Astrocyte (in vitro differentiated cells and primary cell): ENCODE measurements at regions not wholly inside any gene's neighbourhood (a gene's known extent, or its start where the extent isn't known, plus 50 kb on each side); places are given as distances from the start of the nearest gene placed in this dataset.

Source experiments
- DNase-seq: peaks from one replicate; pipeline ENCODE4 v3.0.0-alpha.2; 2010; ENCODE audit warnings: low read depth
- FAIRE-seq: peaks from 2 replicates; lab custom pipeline; 2011; peaks lifted over from hg19 to GRCh38; lab: Jason Lieb, UNC
- H2AFZ ChIP-seq: 2 replicates; pipeline ENCODE4 v1.6.0; 2012; ENCODE audit warnings: low read depth, low read length, inconsistent platforms
- H3K27ac ChIP-seq: 2 replicates; pipeline ENCODE4 v1.5.1; 2011; ENCODE audit warnings: low read depth, low read length, inconsistent platforms
- H3K27me3 ChIP-seq: 2 replicates; pipeline ENCODE4 v1.6.0; 2011; ENCODE audit warnings: low read length, inconsistent platforms; ENCODE audit not compliant: insufficient read depth
- H3K36me3 ChIP-seq: 2 replicates; pipeline ENCODE4 v1.5.1; 2011; ENCODE audit warnings: low read length, inconsistent platforms; ENCODE audit not compliant: insufficient read depth
- H3K4me1 ChIP-seq: 2 replicates; pipeline ENCODE4 v1.5.1; 2011; ENCODE audit warnings: low read length, inconsistent platforms; ENCODE audit not compliant: insufficient read depth
- H3K4me2 ChIP-seq: 2 replicates; pipeline ENCODE4 v1.6.0; 2012; ENCODE audit warnings: low read length, inconsistent platforms
- H3K4me3 ChIP-seq: 2 replicates; pipeline ENCODE4 v1.5.1; 2011; ENCODE audit warnings: low read depth, mild to moderate bottlenecking, low read length, inconsistent platforms; ENCODE audit not compliant: insufficient read depth
- H3K79me2 ChIP-seq: 2 replicates; pipeline ENCODE4 v1.6.0; 2012; ENCODE audit warnings: mild to moderate bottlenecking, low read length, inconsistent platforms; ENCODE audit not compliant: insufficient read depth
- H3K9ac ChIP-seq: 2 replicates; pipeline ENCODE4 v1.6.0; 2012; ENCODE audit warnings: mild to moderate bottlenecking, low read length, inconsistent platforms
- H3K9me3 ChIP-seq: 2 replicates; pipeline ENCODE4 v1.5.1; 2012; ENCODE audit warnings: low read depth, mild to moderate bottlenecking, low read length, inconsistent platforms; ENCODE audit not compliant: insufficient read depth
- H4K20me1 ChIP-seq: 2 replicates; pipeline ENCODE4 v1.6.0; 2012; ENCODE audit warnings: low read length, inconsistent platforms; ENCODE audit not compliant: insufficient read depth
- H3K27ac Mint-ChIP-seq: one replicate; pipeline ENCODE4 v1.8.0; 2021; ENCODE audit warnings: mild to moderate bottlenecking, mixed read lengths; ENCODE audit not compliant: unreplicated experiment
- H3K27me3 Mint-ChIP-seq: one replicate; pipeline ENCODE4 v1.8.0; 2021; ENCODE audit warnings: low read depth, mixed read lengths; ENCODE audit not compliant: unreplicated experiment
- H3K36me3 Mint-ChIP-seq: one replicate; pipeline ENCODE4 v1.8.0; 2021; ENCODE audit warnings: low read depth, mixed read lengths; ENCODE audit not compliant: unreplicated experiment
- H3K4me1 Mint-ChIP-seq: one replicate; pipeline ENCODE4 v1.8.0; 2021; ENCODE audit warnings: low read depth, mixed read lengths; ENCODE audit not compliant: unreplicated experiment
- H3K4me3 Mint-ChIP-seq: one replicate; pipeline ENCODE4 v1.8.0; 2021; ENCODE audit warnings: mild to moderate bottlenecking, moderate library complexity, mixed read lengths; ENCODE audit not compliant: unreplicated experiment
- H3K9me3 Mint-ChIP-seq: one replicate; pipeline ENCODE4 v1.8.0; 2021; ENCODE audit warnings: mild to moderate bottlenecking, mixed read lengths; ENCODE audit not compliant: unreplicated experiment
- CTCF ChIP-seq: IDR thresholded peaks from 2 replicates; pipeline ENCODE4 v1.5.1; 2011; ENCODE audit warnings: low read depth, mild to moderate bottlenecking, inconsistent platforms, low read length, moderate library complexity; ENCODE audit not compliant: insufficient read depth
- EZH2 ChIP-seq: IDR thresholded peaks from 2 replicates; pipeline ENCODE4 v1.6.1; 2012; ENCODE audit warnings: mild to moderate bottlenecking, low read length, inconsistent platforms; ENCODE audit not compliant: insufficient read depth

DNA sequence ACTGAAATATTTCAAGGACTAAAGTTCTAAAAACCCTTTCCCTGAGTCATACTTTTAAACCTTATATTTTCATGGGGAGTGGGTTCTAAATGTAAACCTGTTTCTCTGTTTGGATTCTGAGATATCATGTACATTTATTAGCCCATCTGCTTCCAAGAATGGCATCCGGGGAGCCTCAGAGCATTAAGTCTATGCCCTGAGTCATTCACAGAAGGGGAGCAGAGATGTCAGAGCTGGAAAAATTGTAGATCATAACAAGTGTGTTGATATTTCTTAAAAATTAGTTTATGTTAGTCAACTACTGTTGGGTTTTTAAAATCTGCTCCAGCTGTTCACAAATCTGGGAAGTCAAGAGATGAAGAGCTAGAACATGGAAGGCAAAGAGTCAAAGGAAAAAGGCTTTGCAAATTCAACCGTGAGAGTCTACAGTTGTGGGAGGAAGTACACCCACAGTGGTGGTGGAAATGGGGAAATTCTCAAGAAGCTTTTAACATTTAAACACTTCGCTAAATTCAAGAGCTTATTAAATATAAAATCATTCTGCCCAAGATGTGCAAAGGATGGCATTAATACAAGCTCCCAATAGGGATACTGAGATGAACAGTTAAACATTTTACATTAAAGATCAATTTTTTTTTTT lies 70.5 kb upstream of the FLRT2 start:
- Mint-ChIP-seq H3K36me3 (no peaks in the 10 kb centered on the region), H3K4me3 (no peak overlapping the region), H3K4me1 (peaks cover 3% of the 10 kb centered on the region), H3K27me3 (no peaks in the 10 kb centered on the region), H3K27ac (no peak overlapping the region), H3K9me3 (peaks cover 2% of the 10 kb centered on the region)
- H4K20me1 ChIP-seq: no peaks in the 10 kb centered on the region
- H3K4me2 ChIP-seq: no peak overlapping the region
- no peaks in the 10 kb centered on the region for H3K4me1 ChIP-seq
- no peaks in the 10 kb centered on the region for H3K27me3 ChIP-seq
- no peak overlapping the region for H2AFZ ChIP-seq
- FAIRE-seq (no peak), DNase-seq (no peak)
- H3K9me3 ChIP-seq: no peaks in the 10 kb centered on the region
- no peak overlapping the region for H3K27ac ChIP-seq
- H3K79me2 ChIP-seq: no peaks in the 10 kb centered on the region
- H3K9ac ChIP-seq: no peak overlapping the region
- TF ChIP-seq CTCF (no peak), EZH2 (no peak)
- H3K36me3 ChIP-seq: no peaks in the 10 kb centered on the region
- no peak overlapping the region for H3K4me3 ChIP-seq

- TF ChIP-seq CTCF (no peak), EZH2 (no peak)
Observed at GRCh38 chr14:85461432-85462133, 68.4 kb upstream of the FLRT2 start.

GRCh38 chr14:85463512-85463911 lies 66.4 kb upstream of the FLRT2 start:
- Histone ChIP-seq H3K4me3 (no peak overlapping the region), H3K27me3 (no peaks in the 10 kb centered on the region), H3K79me2 (no peaks in the 10 kb centered on the region), H3K4me1 (no peaks in the 10 kb centered on the region), H2AFZ (no peak overlapping the region), H3K9me3 (no peaks in the 10 kb centered on the region), H3K9ac (no peak overlapping the region), H4K20me1 (no peaks in the 10 kb centered on the region), H3K4me2 (no peak overlapping the region), H3K27ac (no peak overlapping the region), H3K36me3 (no peaks in the 10 kb centered on the region)
- H3K9me3 Mint-ChIP-seq: peaks cover 2% of the 10 kb centered on the region
- H3K36me3 Mint-ChIP-seq: no peaks in the 10 kb centered on the region
- no peak for FAIRE-seq
- no peak overlapping the region for H3K4me3 Mint-ChIP-seq
- peaks cover 8% of the 10 kb centered on the region for H3K4me1 Mint-ChIP-seq
- no peaks in the 10 kb centered on the region for H3K27me3 Mint-ChIP-seq
- no peak for TF ChIP-seq EZH2
- TF ChIP-seq CTCF: no peak
- no peak for DNase-seq
- no peak overlapping the region for H3K27ac Mint-ChIP-seq

More at GRCh38 chr14:85461432-85462133, 68.4 kb upstream of the FLRT2 start:
- Mint-ChIP-seq H3K9me3 (peaks cover 2% of the 10 kb centered on the region), H3K36me3 (no peaks in the 10 kb centered on the region), H3K4me1 (peaks cover 3% of the 10 kb centered on the region), H3K27ac (no peak overlapping the region), H3K4me3 (no peak overlapping the region), H3K27me3 (no peaks in the 10 kb centered on the region)
- Histone ChIP-seq H3K27ac (no peak overlapping the region), H3K36me3 (no peaks in the 10 kb centered on the region), H4K20me1 (no peaks in the 10 kb centered on the region), H3K79me2 (no peaks in the 10 kb centered on the region), H2AFZ (no peak overlapping the region), H3K4me1 (no peaks in the 10 kb centered on the region), H3K27me3 (no peaks in the 10 kb centered on the region), H3K9me3 (no peaks in the 10 kb centered on the region), H3K9ac (no peak overlapping the region), H3K4me3 (no peak overlapping the region), H3K4me2 (no peak overlapping the region)
- FAIRE-seq: peak; percentile 60
- no peak for DNase-seq
